Endothelial cell (in vitro differentiated cells): ENCODE measurements at regions not wholly inside any gene's neighbourhood (a gene's known extent, or its start where the extent isn't known, plus 50 kb on each side); places are given as distances from the start of the nearest gene placed in this dataset.

ENCODE experiments used
- DNase-seq: peaks from one replicate; pipeline ENCODE4 v3.0.0; 2021; ENCODE audit warnings: low spot score
- H3K27ac Mint-ChIP-seq: one replicate; pipeline ENCODE4 v1.8.0; 2021; ENCODE audit warnings: mixed read lengths, inconsistent platforms; ENCODE audit not compliant: unreplicated experiment
- H3K27me3 Mint-ChIP-seq: one replicate; pipeline ENCODE4 v1.8.0; 2021; ENCODE audit warnings: mild to moderate bottlenecking, moderate library complexity, mixed read lengths, inconsistent platforms; ENCODE audit not compliant: unreplicated experiment
- H3K36me3 Mint-ChIP-seq: one replicate; pipeline ENCODE4 v1.8.0; 2021; ENCODE audit warnings: mild to moderate bottlenecking, low read depth, mixed read lengths, inconsistent platforms; ENCODE audit not compliant: unreplicated experiment
- H3K4me1 Mint-ChIP-seq: one replicate; pipeline ENCODE4 v1.8.0; 2021; ENCODE audit warnings: mild to moderate bottlenecking, mixed read lengths, inconsistent platforms; ENCODE audit not compliant: unreplicated experiment
- H3K4me3 Mint-ChIP-seq: one replicate; pipeline ENCODE4 v1.8.0; 2021; ENCODE audit warnings: mild to moderate bottlenecking, mixed read lengths, inconsistent platforms; ENCODE audit not compliant: unreplicated experiment
- H3K9me3 Mint-ChIP-seq: one replicate; pipeline ENCODE4 v1.8.0; 2021; ENCODE audit warnings: mixed read lengths, inconsistent platforms; ENCODE audit not compliant: unreplicated experiment
- CTCF ChIP-seq: fragments of 200-600 bp; sonication (generic); IDR thresholded peaks from one replicate; pipeline ENCODE4 v1.5.0; 2021; ENCODE audit warnings: antibody characterized with exemption; ENCODE audit not compliant: unreplicated experiment

DNA sequence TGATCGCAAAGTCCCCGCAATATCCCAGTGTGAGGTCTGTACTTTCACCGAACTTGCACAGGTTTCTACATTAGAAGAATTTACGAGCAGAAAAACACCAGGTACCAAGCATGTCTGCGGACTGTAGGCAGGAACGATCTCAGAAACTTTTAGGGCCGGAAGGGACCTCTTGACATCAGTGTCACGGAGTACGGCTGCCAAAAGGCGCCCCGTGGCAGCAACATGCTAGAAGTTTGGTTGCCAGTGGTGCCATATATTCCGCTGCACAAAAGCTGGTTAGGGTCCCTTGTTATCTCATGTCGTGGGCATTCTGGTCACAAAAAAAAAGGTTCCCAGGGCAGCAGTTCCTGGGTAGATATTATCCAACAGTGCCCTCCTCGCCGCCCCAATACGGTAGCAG, 61.0 kb upstream of the DCAF8L1 start:
- Mint-ChIP-seq H3K9me3 (no peaks in the 10 kb centered on the region), H3K27me3 (peaks cover 1% of the 10 kb centered on the region), H3K27ac (no peak overlapping the region), H3K4me3 (no peak overlapping the region), H3K36me3 (no peaks in the 10 kb centered on the region), H3K4me1 (no peaks in the 10 kb centered on the region)
- no peak for DNase-seq
- TF ChIP-seq CTCF = no peak

DNA sequence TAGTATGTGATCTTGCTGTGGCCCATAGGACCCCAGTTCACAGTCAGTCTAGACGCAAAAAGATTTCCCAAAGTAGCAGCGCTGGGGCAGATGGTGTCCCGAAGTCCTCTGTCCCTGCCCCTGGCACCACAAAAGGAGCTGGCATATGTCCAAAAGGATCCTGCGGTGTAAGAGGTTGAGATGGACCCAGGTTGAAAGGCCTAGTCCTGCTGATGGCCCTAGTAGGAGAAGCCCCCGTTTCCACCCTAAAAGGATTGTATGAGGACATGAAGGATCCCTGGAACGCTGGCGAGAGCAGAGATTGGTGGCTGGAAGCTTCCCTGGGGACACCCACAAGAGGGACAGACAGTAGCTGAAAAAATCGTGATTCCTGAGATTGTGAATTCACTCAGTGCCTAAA, 58.0 kb upstream of the DCAF8L1 start:
- H3K36me3 Mint-ChIP-seq = no peaks in the 10 kb centered on the region
- H3K4me3 Mint-ChIP-seq = no peak overlapping the region
- H3K27me3 Mint-ChIP-seq = peaks cover 1% of the 10 kb centered on the region
- no peaks in the 10 kb centered on the region for H3K4me1 Mint-ChIP-seq
- H3K27ac Mint-ChIP-seq = no peak overlapping the region
- no peak for TF ChIP-seq CTCF
- DNase-seq = no peak
- no peaks in the 10 kb centered on the region for H3K9me3 Mint-ChIP-seq
